SU-DHL-6 (cell line): ENCODE measurements at regions not wholly inside any gene's neighbourhood (a gene's known extent, or its start where the extent isn't known, plus 50 kb on each side); places are given as distances from the start of the nearest gene placed in this dataset.

ENCODE experiments used
- H2AFZ ChIP-seq: fragments of 200-600 bp; sonication (generic); 2 replicates; pipeline ENCODE4 v1.6.1; 2014; ENCODE audit warnings: low read depth, mild to moderate bottlenecking, moderate library complexity, mixed read lengths, antibody characterized with exemption, low read length; ENCODE audit not compliant: severe bottlenecking
- H3F3A ChIP-seq: fragments of 200-600 bp; shearing (Covaris generic); 2 replicates; pipeline ENCODE4 v1.6.0; 2016; ENCODE audit warnings: antibody characterized with exemption, mild to moderate bottlenecking; ENCODE audit not compliant: insufficient read depth
- H3K27ac ChIP-seq: fragments of 200-600 bp; sonication (generic); 2 replicates; pipeline ENCODE4 v1.5.1; 2016; ENCODE audit warnings: low read depth, mild to moderate bottlenecking, low read length, moderate library complexity, mixed read lengths
- H3K27me3 ChIP-seq: fragments of 200-600 bp; sonication (generic), shearing (Covaris generic); 2 replicates; pipeline ENCODE4 v1.6.0; 2014; ENCODE audit warnings: mild to moderate bottlenecking, low read length
- H3K36me3 ChIP-seq: fragments of 200-600 bp; sonication (generic); 2 replicates; pipeline ENCODE4 v1.6.1; 2014; ENCODE audit warnings: mild to moderate bottlenecking, low read length, mixed read lengths
- H3K4me2 ChIP-seq: fragments of 300-600, 200-600 bp; shearing (Covaris generic), sonication (generic); 2 replicates; pipeline ENCODE4 v1.6.0; 2014; ENCODE audit warnings: low read length, low read depth, mild to moderate bottlenecking; ENCODE audit not compliant: poor library complexity, severe bottlenecking
- H3K4me3 ChIP-seq: fragments of 200-600 bp; sonication (generic); 2 replicates; pipeline ENCODE4 v1.5.1; 2014; ENCODE audit warnings: antibody characterized with exemption, low read length, mild to moderate bottlenecking, mixed read lengths; ENCODE audit not compliant: insufficient read depth, poor library complexity, severe bottlenecking
- H3K79me2 ChIP-seq: fragments of 200-600 bp; sonication (generic); 2 replicates; pipeline ENCODE4 v1.6.1; 2014; ENCODE audit warnings: mild to moderate bottlenecking, low read length, moderate library complexity; ENCODE audit not compliant: insufficient read depth
- H3K9ac ChIP-seq: fragments of 200-600 bp; sonication (generic); 2 replicates; pipeline ENCODE4 v1.7.0; 2014; ENCODE audit warnings: mild to moderate bottlenecking, low read length
- H3K9me2 ChIP-seq: fragments of 200-600 bp; sonication (generic); replicated peaks from 2 replicates; pipeline ENCODE4 v1.6.1; 2014; ENCODE audit warnings: low read length; ENCODE audit not compliant: insufficient read depth
- H3K9me3 ChIP-seq: fragments of 200-600 bp; sonication (generic); 2 replicates; pipeline ENCODE4 v1.6.1; 2014; ENCODE audit warnings: low read length, mixed read lengths; ENCODE audit not compliant: insufficient read depth
- H4K20me1 ChIP-seq: fragments of 200-600 bp; sonication (generic); 2 replicates; pipeline ENCODE4 v1.6.1; 2014; ENCODE audit warnings: low read depth, mild to moderate bottlenecking, antibody characterized with exemption, low read length, moderate library complexity, mixed read lengths
- EZH2phosphoT487 ChIP-seq: fragments of 200-600 bp; sonication (generic), shearing (Covaris generic); conservative IDR thresholded peaks from 2 replicates; pipeline ENCODE4 v1.6.1; 2018; ENCODE audit warnings: mild to moderate bottlenecking, antibody characterized with exemption, low read length, moderate library complexity, mixed read lengths
- TF ChIP-seq, protein P1 (sequence below): fragments of 200-600 bp; sonication (generic); IDR thresholded peaks from one replicate; pipeline ENCODE4 v1.5.1; 2017; ENCODE audit warnings: antibody characterized with exemption, mild to moderate bottlenecking, low read length, moderate library complexity; ENCODE audit not compliant: insufficient read depth, poor library complexity, severe bottlenecking

GRCh38 chr2:236667526-236667925, 97.9 kb downstream of the ACKR3 start:
- no peak overlapping the region for H3K27ac ChIP-seq
- no peaks in the 10 kb centered on the region for H3K79me2 ChIP-seq
- H4K20me1 ChIP-seq: no peaks in the 10 kb centered on the region
- no peak for TF ChIP-seq EZH2phosphoT487
- TF ChIP-seq, protein P1, sequence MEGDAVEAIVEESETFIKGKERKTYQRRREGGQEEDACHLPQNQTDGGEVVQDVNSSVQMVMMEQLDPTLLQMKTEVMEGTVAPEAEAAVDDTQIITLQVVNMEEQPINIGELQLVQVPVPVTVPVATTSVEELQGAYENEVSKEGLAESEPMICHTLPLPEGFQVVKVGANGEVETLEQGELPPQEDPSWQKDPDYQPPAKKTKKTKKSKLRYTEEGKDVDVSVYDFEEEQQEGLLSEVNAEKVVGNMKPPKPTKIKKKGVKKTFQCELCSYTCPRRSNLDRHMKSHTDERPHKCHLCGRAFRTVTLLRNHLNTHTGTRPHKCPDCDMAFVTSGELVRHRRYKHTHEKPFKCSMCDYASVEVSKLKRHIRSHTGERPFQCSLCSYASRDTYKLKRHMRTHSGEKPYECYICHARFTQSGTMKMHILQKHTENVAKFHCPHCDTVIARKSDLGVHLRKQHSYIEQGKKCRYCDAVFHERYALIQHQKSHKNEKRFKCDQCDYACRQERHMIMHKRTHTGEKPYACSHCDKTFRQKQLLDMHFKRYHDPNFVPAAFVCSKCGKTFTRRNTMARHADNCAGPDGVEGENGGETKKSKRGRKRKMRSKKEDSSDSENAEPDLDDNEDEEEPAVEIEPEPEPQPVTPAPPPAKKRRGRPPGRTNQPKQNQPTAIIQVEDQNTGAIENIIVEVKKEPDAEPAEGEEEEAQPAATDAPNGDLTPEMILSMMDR: no peak
- H3K9ac ChIP-seq: no peak overlapping the region
- H3K4me2 ChIP-seq: no peak overlapping the region
- no peaks in the 10 kb centered on the region for H3K9me3 ChIP-seq
- no peaks in the 10 kb centered on the region for H3K27me3 ChIP-seq
- H2AFZ ChIP-seq: no peak overlapping the region
- no peak overlapping the region for H3K4me3 ChIP-seq
- no peaks in the 10 kb centered on the region for H3K9me2 ChIP-seq
- H3K36me3 ChIP-seq: no peaks in the 10 kb centered on the region
- no peaks in the 10 kb centered on the region for H3F3A ChIP-seq

DNA sequence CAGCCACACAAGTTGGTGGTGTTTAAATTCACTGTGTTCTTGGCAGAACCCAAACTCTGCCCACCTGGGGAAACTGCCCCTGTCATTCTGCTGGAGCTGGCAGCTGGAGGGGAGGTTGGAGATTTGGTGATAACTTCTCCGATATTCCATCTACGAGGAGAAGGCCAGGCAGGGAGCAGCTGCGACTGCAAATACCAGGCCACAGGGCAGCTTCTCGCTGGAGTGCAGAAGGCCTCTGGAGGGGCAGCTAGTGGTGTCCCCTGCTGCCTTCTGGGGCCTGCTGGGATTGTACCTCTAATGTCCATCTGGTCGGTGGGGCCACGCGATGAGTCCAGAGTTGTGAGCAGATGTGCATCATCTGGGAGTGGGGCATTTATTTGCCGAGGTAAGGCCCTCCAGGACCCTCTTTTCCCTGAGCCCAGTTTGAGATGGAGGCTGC, 98.9 kb downstream of the ACKR3 start:
- H3K36me3 ChIP-seq: no peaks in the 10 kb centered on the region
- no peaks in the 10 kb centered on the region for H3K27me3 ChIP-seq
- H3K9me2 ChIP-seq: no peaks in the 10 kb centered on the region
- H3K4me2 ChIP-seq: no peak overlapping the region
- no peak overlapping the region for H3K27ac ChIP-seq
- no peaks in the 10 kb centered on the region for H3K79me2 ChIP-seq
- no peak overlapping the region for H3K4me3 ChIP-seq
- H2AFZ ChIP-seq: no peak overlapping the region
- no peaks in the 10 kb centered on the region for H4K20me1 ChIP-seq
- H3K9ac ChIP-seq: no peak overlapping the region
- TF ChIP-seq EZH2phosphoT487: no peak
- H3K9me3 ChIP-seq: no peaks in the 10 kb centered on the region
- H3F3A ChIP-seq: no peaks in the 10 kb centered on the region

- Histone ChIP-seq H3K9me2 (no peaks in the 10 kb centered on the region), H3K9me3 (no peaks in the 10 kb centered on the region), H3K4me3 (no peak overlapping the region), H3K4me2 (no peak overlapping the region), H3K9ac (no peak overlapping the region), H3F3A (no peaks in the 10 kb centered on the region), H3K79me2 (no peaks in the 10 kb centered on the region), H3K27ac (no peak overlapping the region), H2AFZ (no peak overlapping the region), H3K36me3 (no peaks in the 10 kb centered on the region), H3K27me3 (no peaks in the 10 kb centered on the region), H4K20me1 (no peaks in the 10 kb centered on the region)
- TF ChIP-seq, protein P1: no peak
- TF ChIP-seq EZH2phosphoT487: no peak
Measured at GRCh38 chr2:236670235-236670620, 100.6 kb downstream of the ACKR3 start.

DNA sequence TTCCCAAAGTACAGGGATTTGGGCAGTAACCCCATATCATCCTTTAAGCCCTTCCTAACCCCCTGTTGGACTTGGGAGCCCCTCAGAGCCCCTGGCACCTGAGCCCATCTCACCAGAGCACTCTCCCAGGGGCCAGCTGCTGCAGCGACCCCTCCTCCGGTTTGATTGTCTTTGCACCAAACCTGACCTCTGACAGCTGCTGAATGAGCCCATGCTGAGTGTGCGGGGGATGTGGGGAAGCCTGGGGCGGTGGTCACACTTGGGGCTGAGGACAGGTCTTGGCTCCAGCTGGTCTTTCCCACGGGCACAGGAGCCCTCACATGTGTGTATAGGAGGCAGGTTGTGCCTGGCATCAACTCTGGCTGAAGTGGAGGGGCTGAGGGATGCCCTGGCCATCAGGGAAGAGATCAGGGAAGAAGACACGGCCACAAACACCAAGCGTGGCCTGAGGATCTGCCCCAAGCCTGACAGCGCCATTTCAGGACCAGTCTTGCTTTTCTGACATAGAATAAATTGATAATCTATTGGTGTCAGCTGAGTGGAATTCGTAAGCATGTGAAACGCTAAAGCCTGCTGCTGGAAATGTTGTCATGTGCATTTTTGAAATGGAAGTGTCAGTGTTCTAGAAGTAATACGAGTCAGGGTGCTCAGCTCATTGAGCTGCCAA, 102.4 kb downstream of the ACKR3 start:
- Histone ChIP-seq H4K20me1 (no peaks in the 10 kb centered on the region), H3K4me3 (no peak overlapping the region), H2AFZ (no peak overlapping the region), H3K9me3 (no peaks in the 10 kb centered on the region), H3K4me2 (no peak overlapping the region), H3F3A (no peaks in the 10 kb centered on the region), H3K36me3 (no peaks in the 10 kb centered on the region), H3K9me2 (no peaks in the 10 kb centered on the region), H3K27me3 (no peaks in the 10 kb centered on the region), H3K9ac (no peak overlapping the region), H3K27ac (no peak overlapping the region), H3K79me2 (no peaks in the 10 kb centered on the region)
- TF ChIP-seq, protein P1: no peak
- no peak for TF ChIP-seq EZH2phosphoT487
